Mesothelial cell of epicardium (in vitro differentiated cells): ENCODE measurements at regions not wholly inside any gene's neighbourhood (a gene's known extent, or its start where the extent isn't known, plus 50 kb on each side); places are given as distances from the start of the nearest gene placed in this dataset.
A peak's percentile ranks its signal among the peaks of the same experiment; 100 is the strongest.
"Not testable (repeated sequence)": the region's sequence is repeated elsewhere in the genome, so short reads cannot be mapped to it uniquely, and the experiment has no call there.

Experiments used
- DNase-seq, 2 experiments: peaks; one replicate each; pipeline ENCODE4 v3.0.0; 2021; ENCODE audit warnings: low spot score in 2 of 2; ENCODE audit not compliant: unreplicated experiment in 2 of 2
- H3K27ac Mint-ChIP-seq: 2 replicates; pipeline ENCODE4 v1.8.0; 2021; ENCODE audit warnings: mixed read lengths
- H3K27me3 Mint-ChIP-seq: 2 replicates; pipeline ENCODE4 v1.8.0; 2021; ENCODE audit warnings: low read depth, mixed read lengths
- H3K36me3 Mint-ChIP-seq: 2 replicates; pipeline ENCODE4 v1.8.0; 2021; ENCODE audit warnings: mixed read lengths
- H3K4me1 Mint-ChIP-seq: 2 replicates; pipeline ENCODE4 v1.8.0; 2021; ENCODE audit warnings: mixed read lengths
- H3K4me3 Mint-ChIP-seq: 2 replicates; pipeline ENCODE4 v1.8.0; 2021; ENCODE audit warnings: mild to moderate bottlenecking, moderate library complexity, mixed read lengths
- H3K9me3 Mint-ChIP-seq: 2 replicates; pipeline ENCODE4 v1.8.0; 2021; ENCODE audit warnings: mixed read lengths
- TF ChIP-seq, protein P1 (sequence below): fragments of 200-600 bp; sonication (generic); IDR thresholded peaks from one replicate; pipeline ENCODE4 v1.5.0; 2021; ENCODE audit warnings: antibody characterized with exemption; ENCODE audit not compliant: unreplicated experiment

DNA sequence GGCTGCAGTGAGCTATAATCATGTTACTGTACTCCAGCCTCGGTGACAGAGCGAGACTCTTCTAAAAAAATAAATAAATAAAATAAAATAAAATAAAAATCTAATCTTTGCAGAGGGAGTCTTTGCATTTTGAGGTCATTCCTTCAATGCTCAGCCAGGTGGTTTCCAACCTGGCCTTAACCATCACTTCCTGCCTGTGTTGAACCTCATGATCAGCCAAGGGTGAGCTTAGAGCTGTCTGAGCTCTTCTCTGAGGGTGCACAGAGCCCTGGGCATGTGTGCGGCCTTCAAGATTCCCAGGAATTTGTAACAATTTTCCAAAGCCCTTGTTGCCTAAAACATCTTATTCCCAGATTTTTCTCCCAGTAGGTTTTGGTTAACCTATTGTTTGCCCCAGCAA lies 94.3 kb downstream of the KCNJ12 start:
- H3K4me3 Mint-ChIP-seq, H3K4me1 Mint-ChIP-seq: not testable (repeated sequence)
- H3K27me3 Mint-ChIP-seq, result peaks cover 81% of the 10 kb centered on the region

DNA sequence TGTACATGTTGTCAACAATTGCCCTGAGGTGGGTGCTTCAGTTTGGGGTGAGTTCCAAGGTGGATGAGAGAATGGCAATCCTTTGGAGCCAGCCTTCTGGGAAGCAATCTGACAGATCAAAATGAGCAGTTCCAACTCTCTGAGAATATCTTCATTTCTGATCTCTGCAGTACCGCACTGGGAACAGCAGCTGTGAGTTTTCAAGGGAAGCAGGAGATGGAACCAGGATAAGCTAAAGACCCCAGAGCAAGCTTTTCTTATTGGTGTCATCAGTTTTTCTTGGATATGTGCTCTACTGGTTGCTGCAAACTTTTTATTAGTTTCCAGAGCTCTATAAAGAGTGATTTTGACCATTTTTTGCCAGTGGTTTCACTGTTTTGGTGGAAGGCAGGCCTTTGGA lies 94.7 kb downstream of the KCNJ12 start:
- H3K27me3 Mint-ChIP-seq, result peaks cover 80% of the 10 kb centered on the region
- no peak overlapping the region for H3K27ac Mint-ChIP-seq
- H3K9me3 Mint-ChIP-seq, result no peaks in the 10 kb centered on the region
- no peak overlapping the region for H3K4me3 Mint-ChIP-seq
- no peaks in the 10 kb centered on the region for H3K36me3 Mint-ChIP-seq
- DNase-seq, result no peak
- H3K4me1 Mint-ChIP-seq, result no peaks in the 10 kb centered on the region
- TF ChIP-seq, protein P1, sequence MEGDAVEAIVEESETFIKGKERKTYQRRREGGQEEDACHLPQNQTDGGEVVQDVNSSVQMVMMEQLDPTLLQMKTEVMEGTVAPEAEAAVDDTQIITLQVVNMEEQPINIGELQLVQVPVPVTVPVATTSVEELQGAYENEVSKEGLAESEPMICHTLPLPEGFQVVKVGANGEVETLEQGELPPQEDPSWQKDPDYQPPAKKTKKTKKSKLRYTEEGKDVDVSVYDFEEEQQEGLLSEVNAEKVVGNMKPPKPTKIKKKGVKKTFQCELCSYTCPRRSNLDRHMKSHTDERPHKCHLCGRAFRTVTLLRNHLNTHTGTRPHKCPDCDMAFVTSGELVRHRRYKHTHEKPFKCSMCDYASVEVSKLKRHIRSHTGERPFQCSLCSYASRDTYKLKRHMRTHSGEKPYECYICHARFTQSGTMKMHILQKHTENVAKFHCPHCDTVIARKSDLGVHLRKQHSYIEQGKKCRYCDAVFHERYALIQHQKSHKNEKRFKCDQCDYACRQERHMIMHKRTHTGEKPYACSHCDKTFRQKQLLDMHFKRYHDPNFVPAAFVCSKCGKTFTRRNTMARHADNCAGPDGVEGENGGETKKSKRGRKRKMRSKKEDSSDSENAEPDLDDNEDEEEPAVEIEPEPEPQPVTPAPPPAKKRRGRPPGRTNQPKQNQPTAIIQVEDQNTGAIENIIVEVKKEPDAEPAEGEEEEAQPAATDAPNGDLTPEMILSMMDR, result no peak

More for the DNA sequence above, 94.3 kb downstream of the KCNJ12 start:
- not testable (repeated sequence) for H3K36me3 Mint-ChIP-seq, H3K27ac Mint-ChIP-seq, DNase-seq, H3K9me3 Mint-ChIP-seq

DNA sequence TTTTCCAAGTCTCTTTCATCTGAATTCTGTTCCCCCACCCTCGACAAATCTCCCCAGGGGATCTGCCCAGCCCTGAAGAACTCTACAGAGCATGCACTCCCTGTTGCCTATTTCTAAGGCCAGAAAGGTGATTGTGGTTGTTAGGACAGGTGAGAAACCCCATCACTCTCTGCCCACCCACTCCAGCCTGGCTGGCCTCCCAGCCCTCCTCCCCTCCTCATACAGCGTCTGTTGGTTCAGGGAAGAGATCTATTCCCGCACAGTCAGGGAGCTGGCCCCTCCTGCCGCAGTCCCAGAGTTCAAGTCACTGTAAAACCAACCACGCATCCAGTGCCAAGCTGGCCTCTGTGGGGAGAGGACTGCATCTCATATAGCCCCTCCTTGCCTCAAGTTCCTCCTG lies 98.7 kb downstream of the KCNJ12 start:
- Mint-ChIP-seq H3K4me1 (no peaks in the 10 kb centered on the region), H3K4me3 (no peak overlapping the region), H3K27ac (no peak overlapping the region), H3K9me3 (no peaks in the 10 kb centered on the region), H3K36me3 (no peaks in the 10 kb centered on the region), H3K27me3 (peaks cover 53% of the 10 kb centered on the region)
- no peak for DNase-seq
- TF ChIP-seq, protein P1, result no peak

DNA sequence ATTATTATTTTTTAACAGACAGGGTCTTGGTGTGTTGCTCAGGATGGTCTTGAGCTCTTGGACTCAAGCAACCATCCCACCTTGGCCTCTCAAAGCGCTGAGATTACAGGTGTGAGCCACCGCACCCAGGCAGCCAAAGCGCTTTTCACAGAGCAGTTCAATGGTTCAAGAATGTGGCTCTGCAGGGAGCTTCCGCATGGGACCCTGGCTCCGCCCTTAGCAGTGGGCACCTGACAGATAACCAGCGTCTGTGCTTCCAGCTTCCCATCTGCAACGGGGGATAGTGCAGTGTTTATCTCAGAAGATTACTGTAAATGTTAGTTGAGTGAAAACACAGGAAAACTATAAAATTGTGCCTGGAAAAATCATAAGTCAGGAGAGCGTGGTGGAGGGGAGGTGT lies 99.4 kb downstream of the KCNJ12 start:
- Mint-ChIP-seq H3K4me1 (no peaks in the 10 kb centered on the region), H3K27me3 (peaks cover 53% of the 10 kb centered on the region), H3K27ac (no peak overlapping the region), H3K4me3 (no peak overlapping the region), H3K36me3 (no peaks in the 10 kb centered on the region), H3K9me3 (no peaks in the 10 kb centered on the region)
- DNase-seq, result no peak
- TF ChIP-seq, protein P1, result no peak

DNA sequence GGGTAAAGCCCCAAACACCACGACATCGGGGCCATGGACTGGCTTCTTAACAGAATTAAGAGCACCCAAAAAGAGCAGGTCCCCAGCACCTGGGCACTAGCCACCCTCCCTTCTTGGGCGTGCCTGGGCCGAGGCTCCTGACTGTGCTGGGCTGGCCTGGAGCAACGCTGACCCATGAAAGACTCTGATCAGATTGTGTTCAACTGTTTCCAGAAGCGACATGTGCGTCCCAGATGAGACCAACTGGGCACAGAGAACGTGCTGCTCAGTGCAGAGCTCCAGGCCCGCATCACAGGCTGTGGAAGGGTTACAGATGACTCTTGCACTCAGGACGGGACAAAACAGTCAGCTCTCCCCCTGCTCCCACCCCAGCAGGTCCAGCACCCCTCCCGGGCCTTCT lies 100.7 kb downstream of the KCNJ12 start:
- TF ChIP-seq, protein P1, result no peak
- Mint-ChIP-seq H3K27ac (no peak overlapping the region), H3K4me1 (no peaks in the 10 kb centered on the region), H3K9me3 (no peaks in the 10 kb centered on the region), H3K27me3 (peaks cover 52% of the 10 kb centered on the region), H3K36me3 (no peaks in the 10 kb centered on the region), H3K4me3 (no peak overlapping the region)
- DNase-seq, result peak in 1 of 2 experiments; percentile 22

DNA sequence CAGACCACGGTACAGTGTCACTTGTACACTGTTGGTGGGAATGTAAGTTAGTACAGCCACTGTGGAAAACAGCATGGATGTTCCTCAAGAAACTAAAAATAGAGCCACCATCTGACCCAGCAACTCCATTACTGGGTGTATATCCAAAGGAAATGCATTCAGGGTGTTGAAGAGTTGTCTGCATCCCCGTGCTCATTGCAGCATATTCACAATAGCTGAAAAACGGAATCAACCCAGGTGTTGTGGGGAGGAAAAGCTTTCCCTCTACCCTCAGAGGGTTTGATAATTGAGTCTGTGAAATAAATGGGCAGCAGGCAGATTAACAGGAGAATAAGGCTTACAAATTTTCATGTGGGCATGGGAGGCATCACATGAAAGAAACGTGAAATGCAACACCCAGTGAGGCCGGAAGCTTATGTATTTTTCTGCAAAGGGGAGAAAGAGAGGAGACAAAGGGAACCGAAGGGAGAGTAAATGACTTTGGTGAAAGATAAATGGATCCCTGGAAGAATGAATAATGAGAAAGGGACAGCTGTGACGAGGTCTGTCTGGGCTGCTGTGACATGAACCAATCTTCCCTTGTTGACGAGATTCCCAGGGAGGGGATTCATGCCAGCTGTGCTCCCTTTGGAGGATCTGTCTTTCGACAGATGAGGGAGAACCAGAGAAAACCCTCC lies 106.2 kb downstream of the KCNJ12 start:
- Mint-ChIP-seq H3K36me3 (no peaks in the 10 kb centered on the region), H3K4me1 (peaks cover 2% of the 10 kb centered on the region), H3K27me3 (peaks cover 68% of the 10 kb centered on the region), H3K9me3 (no peaks in the 10 kb centered on the region), H3K4me3 (no peak overlapping the region), H3K27ac (no peak overlapping the region)
- TF ChIP-seq, protein P1, result no peak
- no peak for DNase-seq

DNA sequence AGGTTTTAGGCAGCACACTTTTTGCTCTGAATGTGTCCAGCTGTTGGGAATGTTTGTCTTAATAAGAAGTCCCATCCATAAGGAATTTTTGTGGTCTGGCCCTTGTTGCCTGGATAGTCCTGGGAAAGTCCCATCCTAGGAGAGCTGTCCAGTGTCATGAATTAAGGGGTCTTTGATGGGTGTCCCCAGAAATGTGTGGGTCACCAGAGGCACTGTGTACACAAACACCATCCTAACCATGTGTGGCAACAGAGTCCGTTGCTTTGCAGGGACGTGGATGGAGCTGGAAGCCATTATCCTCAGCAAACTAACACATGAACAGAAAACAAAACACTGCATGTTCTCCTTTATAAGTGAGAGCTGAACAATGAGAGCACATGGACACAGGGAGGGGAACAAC lies 111.9 kb downstream of the KCNJ12 start:
- H3K4me1 Mint-ChIP-seq, H3K9me3 Mint-ChIP-seq, H3K4me3 Mint-ChIP-seq, DNase-seq, H3K27ac Mint-ChIP-seq, H3K36me3 Mint-ChIP-seq: not testable (repeated sequence)
- H3K27me3 Mint-ChIP-seq, result peaks cover 59% of the 10 kb centered on the region
